ENCODE measurements at regions not wholly inside any gene's neighbourhood (a gene's known extent, or its start where the extent isn't known, plus 50 kb on each side); places are given as distances from the start of the nearest gene placed in this dataset.

DNA sequence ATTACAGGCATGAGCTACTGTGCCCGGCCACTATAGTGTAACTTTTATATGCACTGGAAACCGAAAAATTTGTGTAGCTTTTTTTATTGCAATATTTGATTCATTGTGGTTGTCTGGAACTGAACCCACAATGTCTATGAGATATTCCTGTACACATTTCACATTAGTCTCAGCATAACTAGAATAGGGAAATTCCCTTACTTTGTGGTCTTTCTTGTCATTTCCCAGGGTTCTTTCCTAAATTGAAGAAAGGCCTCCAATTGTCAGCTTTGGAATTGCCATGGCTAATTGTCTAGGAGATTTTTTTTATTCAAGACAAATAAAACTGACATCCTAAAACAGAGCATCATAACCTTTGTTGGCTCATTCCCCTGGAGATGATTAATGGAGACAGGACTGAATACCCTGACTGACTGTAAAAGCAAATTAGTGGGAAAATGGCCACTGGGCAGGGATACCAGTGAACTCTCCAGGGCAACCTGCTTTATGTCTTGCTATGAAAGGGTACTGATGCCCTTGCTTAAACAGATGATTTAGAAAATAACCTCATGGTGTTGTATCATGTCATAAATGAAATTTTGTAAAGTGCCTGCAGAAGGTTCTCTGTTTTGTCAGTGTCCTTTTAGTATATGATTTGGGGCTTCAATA, 576.9 kb downstream of the RFPL4B start:
- TF ChIP-seq CTCF (IDR thresholded peaks at IDR 0.05) (no peak), POLR2A (IDR thresholded peaks at IDR 0.05) (no peak)
